ENCODE measurements at regions not wholly inside any gene's neighbourhood (a gene's known extent, or its start where the extent isn't known, plus 50 kb on each side); places are given as distances from the start of the nearest gene placed in this dataset.

DNA sequence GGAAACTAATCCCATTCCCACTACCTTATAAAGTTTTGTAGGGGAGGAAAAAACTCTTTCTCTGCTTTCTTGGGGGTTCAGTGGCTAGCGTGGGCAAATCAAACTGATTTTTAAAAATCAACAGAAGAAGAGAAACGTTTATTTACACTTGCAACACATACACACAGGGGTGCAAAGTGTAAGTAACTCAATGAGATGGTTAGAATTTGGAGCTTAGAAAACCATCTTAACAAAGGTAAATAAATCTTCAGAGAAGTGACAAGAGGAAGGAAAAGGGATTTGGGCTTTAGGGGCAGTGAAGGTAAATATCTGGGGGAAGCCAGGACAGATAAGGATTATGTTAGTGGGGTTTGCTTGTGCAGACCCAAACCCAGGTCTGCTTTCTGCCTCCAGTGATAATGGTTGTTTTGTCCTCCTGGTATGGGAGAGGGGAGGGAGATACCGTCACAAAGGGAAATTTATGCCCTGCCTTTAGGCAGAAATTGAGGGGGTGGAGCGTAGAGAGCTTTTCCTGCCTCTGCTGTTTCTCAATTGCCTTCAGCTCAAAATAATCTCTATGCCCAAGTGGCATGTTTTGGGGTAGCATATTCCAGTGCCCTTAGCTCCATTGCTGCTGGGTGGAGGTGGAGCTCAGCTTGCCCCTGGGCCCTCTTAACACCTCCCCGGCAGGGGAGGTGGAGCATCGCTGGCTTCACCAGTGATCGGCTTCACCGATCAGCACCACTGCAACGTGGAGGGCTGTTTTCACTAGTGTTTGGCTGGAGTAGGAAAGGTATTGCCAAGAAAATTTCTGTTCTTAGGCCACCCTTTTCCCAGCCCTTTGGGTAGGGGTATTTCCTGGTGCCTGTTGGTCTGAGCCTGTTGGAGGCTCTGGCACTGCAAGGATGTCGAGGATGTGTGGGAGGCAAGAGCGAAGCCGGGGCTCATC is 92.2 kb downstream of the TEX51 start:
- DNase-seq (ENCODE audit: low read depth in 1 of 2, low spot score in 1 of 2) = no peak
- Histone ChIP-seq H3K27ac (replicated peaks) (no peak overlapping the region), H3K4me3 (replicated peaks; ENCODE audit: insufficient read depth, low read length) (no peak overlapping the region), H3K27me3 (ENCODE audit: insufficient read depth, poor library complexity, severe bottlenecking) (no peaks in the 10 kb centered on the region)
- TF ChIP-seq, protein P1, sequence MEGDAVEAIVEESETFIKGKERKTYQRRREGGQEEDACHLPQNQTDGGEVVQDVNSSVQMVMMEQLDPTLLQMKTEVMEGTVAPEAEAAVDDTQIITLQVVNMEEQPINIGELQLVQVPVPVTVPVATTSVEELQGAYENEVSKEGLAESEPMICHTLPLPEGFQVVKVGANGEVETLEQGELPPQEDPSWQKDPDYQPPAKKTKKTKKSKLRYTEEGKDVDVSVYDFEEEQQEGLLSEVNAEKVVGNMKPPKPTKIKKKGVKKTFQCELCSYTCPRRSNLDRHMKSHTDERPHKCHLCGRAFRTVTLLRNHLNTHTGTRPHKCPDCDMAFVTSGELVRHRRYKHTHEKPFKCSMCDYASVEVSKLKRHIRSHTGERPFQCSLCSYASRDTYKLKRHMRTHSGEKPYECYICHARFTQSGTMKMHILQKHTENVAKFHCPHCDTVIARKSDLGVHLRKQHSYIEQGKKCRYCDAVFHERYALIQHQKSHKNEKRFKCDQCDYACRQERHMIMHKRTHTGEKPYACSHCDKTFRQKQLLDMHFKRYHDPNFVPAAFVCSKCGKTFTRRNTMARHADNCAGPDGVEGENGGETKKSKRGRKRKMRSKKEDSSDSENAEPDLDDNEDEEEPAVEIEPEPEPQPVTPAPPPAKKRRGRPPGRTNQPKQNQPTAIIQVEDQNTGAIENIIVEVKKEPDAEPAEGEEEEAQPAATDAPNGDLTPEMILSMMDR (IDR thresholded peaks at IDR 0.05; ENCODE audit: insufficient read depth, low read length) = no peak

DNA sequence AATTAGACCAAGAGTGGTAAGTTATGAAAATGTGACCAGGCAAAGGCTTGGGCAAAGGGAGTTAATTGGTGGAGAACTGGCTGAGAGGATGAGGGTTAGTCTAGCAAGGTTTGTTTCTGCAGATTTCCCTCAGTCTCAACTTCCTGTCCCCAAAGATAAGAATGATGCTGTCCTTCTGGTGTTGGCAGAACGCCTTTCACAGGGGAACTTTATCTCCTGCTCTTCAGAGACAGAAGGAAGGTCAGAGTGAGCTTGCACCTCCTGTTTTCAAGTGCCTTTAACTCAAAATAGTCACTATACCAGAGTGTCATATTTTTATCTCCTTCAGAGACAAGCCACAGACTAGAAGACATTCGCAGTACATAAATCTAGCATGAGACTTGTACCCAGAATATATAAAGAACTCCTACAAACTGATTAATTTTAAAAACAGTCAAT is 95.7 kb downstream of the TEX51 start:
- Histone ChIP-seq H3K27me3 (ENCODE audit: insufficient read depth, poor library complexity, severe bottlenecking) (no peaks in the 10 kb centered on the region), H3K27ac (replicated peaks) (no peak overlapping the region), H3K4me3 (replicated peaks; ENCODE audit: insufficient read depth, low read length) (no peak overlapping the region)
- TF ChIP-seq, protein P2, sequence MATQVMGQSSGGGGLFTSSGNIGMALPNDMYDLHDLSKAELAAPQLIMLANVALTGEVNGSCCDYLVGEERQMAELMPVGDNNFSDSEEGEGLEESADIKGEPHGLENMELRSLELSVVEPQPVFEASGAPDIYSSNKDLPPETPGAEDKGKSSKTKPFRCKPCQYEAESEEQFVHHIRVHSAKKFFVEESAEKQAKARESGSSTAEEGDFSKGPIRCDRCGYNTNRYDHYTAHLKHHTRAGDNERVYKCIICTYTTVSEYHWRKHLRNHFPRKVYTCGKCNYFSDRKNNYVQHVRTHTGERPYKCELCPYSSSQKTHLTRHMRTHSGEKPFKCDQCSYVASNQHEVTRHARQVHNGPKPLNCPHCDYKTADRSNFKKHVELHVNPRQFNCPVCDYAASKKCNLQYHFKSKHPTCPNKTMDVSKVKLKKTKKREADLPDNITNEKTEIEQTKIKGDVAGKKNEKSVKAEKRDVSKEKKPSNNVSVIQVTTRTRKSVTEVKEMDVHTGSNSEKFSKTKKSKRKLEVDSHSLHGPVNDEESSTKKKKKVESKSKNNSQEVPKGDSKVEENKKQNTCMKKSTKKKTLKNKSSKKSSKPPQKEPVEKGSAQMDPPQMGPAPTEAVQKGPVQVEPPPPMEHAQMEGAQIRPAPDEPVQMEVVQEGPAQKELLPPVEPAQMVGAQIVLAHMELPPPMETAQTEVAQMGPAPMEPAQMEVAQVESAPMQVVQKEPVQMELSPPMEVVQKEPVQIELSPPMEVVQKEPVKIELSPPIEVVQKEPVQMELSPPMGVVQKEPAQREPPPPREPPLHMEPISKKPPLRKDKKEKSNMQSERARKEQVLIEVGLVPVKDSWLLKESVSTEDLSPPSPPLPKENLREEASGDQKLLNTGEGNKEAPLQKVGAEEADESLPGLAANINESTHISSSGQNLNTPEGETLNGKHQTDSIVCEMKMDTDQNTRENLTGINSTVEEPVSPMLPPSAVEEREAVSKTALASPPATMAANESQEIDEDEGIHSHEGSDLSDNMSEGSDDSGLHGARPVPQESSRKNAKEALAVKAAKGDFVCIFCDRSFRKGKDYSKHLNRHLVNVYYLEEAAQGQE (IDR thresholded peaks at IDR 0.05; ENCODE audit: insufficient replicate concordance, low read depth) = no peak
- no peak for DNase-seq (ENCODE audit: low read depth in 1 of 2, low spot score in 1 of 2)

DNA sequence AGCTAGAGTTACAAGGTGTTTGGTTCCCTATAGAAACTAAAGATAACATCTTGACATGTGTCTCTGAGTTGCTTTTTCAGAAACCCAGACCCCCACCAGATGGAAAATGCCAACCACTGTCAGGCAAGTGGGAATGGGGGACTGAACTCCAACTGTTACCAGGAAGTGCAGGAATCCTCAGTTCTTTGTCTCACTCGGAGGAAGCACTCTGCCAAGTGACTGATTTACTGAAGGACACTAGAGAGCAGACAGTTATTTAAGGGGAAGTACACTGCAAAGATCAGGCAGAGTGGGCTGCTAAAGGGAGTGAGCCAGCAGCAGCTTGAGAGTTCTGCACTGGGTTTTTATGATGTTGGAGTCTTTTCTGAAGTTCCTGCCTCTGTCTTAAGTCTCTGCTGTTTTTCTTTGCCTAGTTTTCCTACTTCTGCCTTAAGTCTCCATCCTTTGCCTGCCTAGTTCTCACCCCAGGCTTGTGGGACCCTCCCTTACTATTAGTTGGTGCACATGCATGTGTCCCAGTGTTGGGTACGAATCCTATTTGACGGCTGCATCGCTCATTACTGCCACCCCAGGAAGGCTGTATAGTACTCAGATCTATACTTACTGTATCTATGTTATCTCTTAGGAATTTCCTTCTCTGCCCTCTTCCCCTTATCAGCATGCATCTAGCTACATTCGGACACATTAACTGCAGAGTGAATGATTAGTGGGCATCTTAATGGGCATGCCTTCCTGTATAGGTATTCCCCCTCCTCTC is 97.1 kb downstream of the TEX51 start:
- H3K27ac ChIP-seq (replicated peaks) = no peak overlapping the region
- H3K4me3 ChIP-seq (replicated peaks; ENCODE audit: insufficient read depth, low read length) = no peak overlapping the region
- no peaks in the 10 kb centered on the region for H3K27me3 ChIP-seq (ENCODE audit: insufficient read depth, poor library complexity, severe bottlenecking)
- TF ChIP-seq GABPA (IDR thresholded peaks at IDR 0.05; ENCODE audit: low read depth) (no peak), SPI1 (IDR thresholded peaks at IDR 0.05; ENCODE audit: borderline replicate concordance, low read depth) (no peak), POLR2AphosphoS5 (IDR thresholded peaks at IDR 0.05; ENCODE audit: low read depth) (no peak)
- TF ChIP-seq, protein P1 (IDR thresholded peaks at IDR 0.05; ENCODE audit: insufficient read depth, low read length) = no peak
- TF ChIP-seq, protein P2 (IDR thresholded peaks at IDR 0.05; ENCODE audit: insufficient replicate concordance, low read depth) = no peak
- DNase-seq (ENCODE audit: low read depth in 1 of 2, low spot score in 1 of 2) = no peak

DNA sequence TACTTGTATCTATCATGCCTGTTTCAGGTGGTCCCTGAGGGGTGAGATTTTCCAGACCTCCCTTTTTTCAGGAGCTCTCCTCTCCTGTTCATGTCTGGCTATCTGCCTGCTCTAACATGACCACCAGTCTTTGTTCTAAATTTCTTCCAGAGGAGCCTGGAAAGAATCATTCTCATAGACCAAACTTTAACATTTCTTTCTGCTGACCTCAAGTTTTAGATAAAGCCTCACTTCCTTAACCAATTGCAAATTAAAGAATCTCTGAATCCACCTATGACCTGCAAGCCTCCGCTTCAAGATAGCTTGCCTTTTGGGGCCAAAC is 97.6 kb downstream of the TEX51 start:
- no peak overlapping the region for H3K27ac ChIP-seq (replicated peaks)
- no peak for DNase-seq (ENCODE audit: low read depth in 1 of 2, low spot score in 1 of 2)
- no peaks in the 10 kb centered on the region for H3K27me3 ChIP-seq (ENCODE audit: insufficient read depth, poor library complexity, severe bottlenecking)
- TF ChIP-seq, protein P2 (IDR thresholded peaks at IDR 0.05; ENCODE audit: insufficient replicate concordance, low read depth) = no peak
- TF ChIP-seq, protein P1 (IDR thresholded peaks at IDR 0.05; ENCODE audit: insufficient read depth, low read length) = no peak
- TF ChIP-seq SPI1 (IDR thresholded peaks at IDR 0.05; ENCODE audit: borderline replicate concordance, low read depth) (no peak), POLR2AphosphoS5 (IDR thresholded peaks at IDR 0.05; ENCODE audit: low read depth) (no peak), GABPA (IDR thresholded peaks at IDR 0.05; ENCODE audit: low read depth) (no peak)
- H3K4me3 ChIP-seq (replicated peaks; ENCODE audit: insufficient read depth, low read length) = no peak overlapping the region

Measured in HL-60 (cell line).